Right lobe of liver (tissue), 4 donors: ENCODE measurements at regions not wholly inside any gene's neighbourhood (a gene's known extent, or its start where the extent isn't known, plus 50 kb on each side); places are given as distances from the start of the nearest gene placed in this dataset.

ENCODE experiments used
- CTCF ChIP-seq, 4 donors: fragments of 200-600 bp in 3 of 4; fragments of 450-650 bp in 1 of 4; IDR thresholded peaks; one replicate each; pipeline versions ENCODE4 v1.5.1 to v1.8.0; 2016 to 2022; ENCODE audit warnings: antibody characterized with exemption in 4 of 4, mild to moderate bottlenecking in 2 of 4
- POLR2A ChIP-seq: fragments of 450-650 bp; IDR thresholded peaks from one replicate; pipeline ENCODE4 v1.6.1; 2017; ENCODE audit warnings: antibody characterized with exemption, mild to moderate bottlenecking
- donor health status: DM: no; HTN: no; CAD: no.
- donor health status: DM: no; HTN: no; CAD: no.
- donor health status: DM: no; HTN: yes; CAD: no.

- TF ChIP-seq CTCF (IDR thresholded peaks at IDR 0.05) (no peak), POLR2A (no peak)
Measured at GRCh38 chr14:44215660-44216059, 291.4 kb downstream of the FSCB start.
